ENCODE measurements at regions not wholly inside any gene's neighbourhood (a gene's known extent, or its start where the extent isn't known, plus 50 kb on each side); places are given as distances from the start of the nearest gene placed in this dataset.
A peak's percentile ranks its signal among the peaks of the same experiment; 100 is the strongest.

GRCh38 chr2:198387677-198388076, 583.3 kb downstream of the PLCL1 start:
- DNase-seq = no peak

- no peak for DNase-seq
Observed at GRCh38 chr2:198385856-198386255, 581.5 kb downstream of the PLCL1 start.

- DNase-seq = no peak
Observed at GRCh38 chr2:198385326-198385725, 580.9 kb downstream of the PLCL1 start.

GRCh38 chr2:198383392-198383791, 579.0 kb downstream of the PLCL1 start:
- DNase-seq = no peak

- DNase-seq = no peak
Observed at GRCh38 chr2:198382811-198383210, 578.4 kb downstream of the PLCL1 start.

- no peak for DNase-seq
Observed at GRCh38 chr2:198376677-198377076, 572.3 kb downstream of the PLCL1 start.

- DNase-seq = no peak
Observed at GRCh38 chr2:198375083-198375410, 570.7 kb downstream of the PLCL1 start.

GRCh38 chr2:198374375-198375082, 570.1 kb downstream of the PLCL1 start:
- no peak for DNase-seq

GRCh38 chr2:198371921-198372543, 567.6 kb downstream of the PLCL1 start:
- DNase-seq = no peak

- no peak for DNase-seq
Observed at GRCh38 chr2:198371329-198371728, 566.9 kb downstream of the PLCL1 start.

- no peak for DNase-seq
Observed at GRCh38 chr2:198368089-198368488, 563.7 kb downstream of the PLCL1 start.

- DNase-seq = no peak
Observed at GRCh38 chr2:198362740-198363139, 558.3 kb downstream of the PLCL1 start.

- DNase-seq = no peak
Observed at GRCh38 chr2:198359308-198359707, 554.9 kb downstream of the PLCL1 start.

GRCh38 chr2:198356157-198356556, 551.8 kb downstream of the PLCL1 start:
- no peak for DNase-seq

- no peak for DNase-seq
Observed at GRCh38 chr2:198351647-198352046, 547.3 kb downstream of the PLCL1 start.

- DNase-seq = no peak
Observed at GRCh38 chr2:198347946-198348345, 543.6 kb downstream of the PLCL1 start.

- DNase-seq = no peak
Observed at GRCh38 chr2:198347349-198347748, 543.0 kb downstream of the PLCL1 start.

- DNase-seq = no peak
Observed at GRCh38 chr2:198343471-198343870, 539.1 kb downstream of the PLCL1 start.

GRCh38 chr2:198340846-198341245, 536.5 kb downstream of the PLCL1 start:
- no peak for DNase-seq

- no peak for DNase-seq
Observed at GRCh38 chr2:198339116-198339515, 534.7 kb downstream of the PLCL1 start.

- DNase-seq = no peak
Observed at GRCh38 chr2:198337368-198337767, 533.0 kb downstream of the PLCL1 start.

- DNase-seq = no peak
Observed at GRCh38 chr2:198328454-198328853, 524.1 kb downstream of the PLCL1 start.

GRCh38 chr2:198327526-198327925, 523.1 kb downstream of the PLCL1 start:
- DNase-seq = no peak

GRCh38 chr2:198326431-198326830, 522.0 kb downstream of the PLCL1 start:
- peak; percentile 43 for DNase-seq

GRCh38 chr2:198325359-198325758, 521.0 kb downstream of the PLCL1 start:
- no peak for DNase-seq
